K562 (cell line): ENCODE measurements at regions not wholly inside any gene's neighbourhood (a gene's known extent, or its start where the extent isn't known, plus 50 kb on each side); places are given as distances from the start of the nearest gene placed in this dataset.

ENCODE experiments used
- BRD4 ChIP-seq: fragments of 200-600 bp; sonication (generic); IDR thresholded peaks from 2 replicates; pipeline ENCODE4 v1.6.1; 2017; ENCODE audit warnings: inconsistent platforms
- BRD9 ChIP-seq: fragments of 450-650 bp; IDR thresholded peaks from 2 replicates; pipeline ENCODE4 v1.6.1; 2018; ENCODE audit warnings: low read depth; ENCODE audit not compliant: partially characterized antibody
- CBFA2T3 ChIP-seq: fragments of 450-650 bp; IDR thresholded peaks from 2 replicates; pipeline ENCODE4 v1.6.1; 2017
- CBX1 ChIP-seq: sonication (generic); IDR thresholded peaks from 2 replicates; pipeline ENCODE4 v1.6.1; 2016; ENCODE audit warnings: antibody characterized with exemption, low read depth, mild to moderate bottlenecking
- EGR1 ChIP-seq: fragments of 450-650 bp; conservative IDR thresholded peaks from 2 replicates; pipeline ENCODE4 v1.6.1; 2017; ENCODE audit warnings: mild to moderate bottlenecking
- GABPA ChIP-seq: fragments of 200-800 bp; sonication (Bioruptor generic); conservative IDR thresholded peaks from 2 replicates; pipeline ENCODE4 v1.6.1; 2016; ENCODE audit warnings: low read depth, missing genetic modification characterization, missing compliant biosample characterization
- MTA1 ChIP-seq: fragments of 450-650 bp; IDR thresholded peaks from 2 replicates; pipeline ENCODE4 v1.6.1; 2017; ENCODE audit warnings: borderline replicate concordance
- NR2C2 ChIP-seq, 2 experiments: fragments of 200-800 bp in 1 of 2; sonication (Bioruptor generic) in 1 of 2; sonication (generic) in 1 of 2; formaldehyde crosslinking in 1 of 2; IDR thresholded peaks; 2 replicates each; pipeline versions ENCODE4 v1.6.1 to v1.8.0; 2016 to 2022; ENCODE audit warnings: mild to moderate bottlenecking in 1 of 2, missing compliant biosample characterization in 1 of 2, missing genetic modification characterization in 1 of 2, missing genetic modification reagents in 1 of 2
- PCBP1 ChIP-seq: fragments of 200-400 bp; formaldehyde crosslinking; IDR thresholded peaks from 2 replicates; pipeline ENCODE4 v1.6.1; 2018; ENCODE audit warnings: mild to moderate bottlenecking, low read depth, low read length; ENCODE audit not compliant: poor library complexity, severe bottlenecking
- PHB ChIP-seq: fragments of 250-450 bp; sonication (Bioruptor Pico); IDR thresholded peaks from 2 replicates; pipeline ENCODE4 v1.5.0; 2021
- POLR2G ChIP-seq: fragments of 200-400 bp; formaldehyde crosslinking; IDR thresholded peaks from 2 replicates; pipeline ENCODE4 v1.6.1; 2017; ENCODE audit warnings: low read depth, mild to moderate bottlenecking, antibody characterized with exemption, low read length, moderate library complexity
- RBFOX2 ChIP-seq: fragments of 200-400 bp; formaldehyde crosslinking; IDR thresholded peaks from 2 replicates; pipeline ENCODE4 v1.6.1; 2017; ENCODE audit warnings: low read depth, mild to moderate bottlenecking, low read length, moderate library complexity
- RBM14 ChIP-seq: fragments of 200-400 bp; formaldehyde crosslinking; IDR thresholded peaks from 2 replicates; pipeline ENCODE4 v1.6.1; 2018; ENCODE audit warnings: low read depth, mild to moderate bottlenecking, low read length, moderate library complexity, borderline replicate concordance; ENCODE audit not compliant: insufficient read depth
- SMAD4 ChIP-seq: fragments of 250-450 bp; sonication (Bioruptor Pico); conservative IDR thresholded peaks from 2 replicates; pipeline ENCODE4 v1.8.0; 2021; ENCODE audit warnings: inconsistent platforms, mild to moderate bottlenecking, moderate library complexity
- SMARCA4 ChIP-seq: fragments of 450-650 bp; IDR thresholded peaks from 2 replicates; pipeline ENCODE4 v1.6.1; 2016
- SMARCB1 ChIP-seq: IDR thresholded peaks from 2 replicates; pipeline ENCODE4 v1.6.1; 2011; ENCODE audit warnings: improper control_type of control experiment, low read depth; ENCODE audit not compliant: insufficient read length
- SPI1 ChIP-seq: IDR thresholded peaks from 2 replicates; pipeline ENCODE4 v1.6.1; 2011; ENCODE audit warnings: low read depth, low read length, control low read depth, borderline replicate concordance
- U2AF1 ChIP-seq: fragments of 200-400 bp; formaldehyde crosslinking; optimal IDR thresholded peaks from 2 replicates; pipeline ENCODE3; 2017; ENCODE audit warnings: mild to moderate bottlenecking, low read depth, low read length, moderate library complexity
- YY1 ChIP-seq, 3 experiments: IDR thresholded peaks; 2 replicates each; pipeline ENCODE4 v1.6.1; 2011; ENCODE audit warnings: low read length in 2 of 3, mild to moderate bottlenecking in 2 of 3, moderate library complexity in 2 of 3, borderline replicate concordance in 1 of 3, control low read depth in 1 of 3, low read depth in 1 of 3; ENCODE audit not compliant: insufficient read depth in 3 of 3, insufficient replicate concordance in 2 of 3, control insufficient read depth in 1 of 3, insufficient read length in 1 of 3; ENCODE audit errors: extremely low read depth in 1 of 3
- ZBTB17 ChIP-seq: fragments of 450-650 bp; formaldehyde crosslinking; IDR thresholded peaks from 2 replicates; pipeline ENCODE4 v1.4.0; 2020; ENCODE audit warnings: mild to moderate bottlenecking
- TF ChIP-seq, protein P1 (sequence below): IDR thresholded peaks from 3 replicates; pipeline ENCODE4 v1.6.1; 2011; ENCODE audit warnings: borderline replicate concordance, mild to moderate bottlenecking; ENCODE audit not compliant: insufficient read length, insufficient read depth
- TF ChIP-seq, protein P2 (sequence below), 3 experiments: fragments of 200-800 bp in 1 of 3; fragments of 250-450 bp in 1 of 3; fragments of 450-650 bp in 1 of 3; sonication (Bioruptor Pico) in 1 of 3; sonication (Bioruptor generic) in 1 of 3; formaldehyde crosslinking in 1 of 3; IDR thresholded peaks; 2 replicates each; pipeline versions ENCODE4 v1.6.1 to v1.8.0; 2016 to 2022; ENCODE audit warnings: mild to moderate bottlenecking in 2 of 3, missing genetic modification characterization in 2 of 3, missing compliant biosample characterization in 1 of 3, moderate library complexity in 1 of 3

DNA sequence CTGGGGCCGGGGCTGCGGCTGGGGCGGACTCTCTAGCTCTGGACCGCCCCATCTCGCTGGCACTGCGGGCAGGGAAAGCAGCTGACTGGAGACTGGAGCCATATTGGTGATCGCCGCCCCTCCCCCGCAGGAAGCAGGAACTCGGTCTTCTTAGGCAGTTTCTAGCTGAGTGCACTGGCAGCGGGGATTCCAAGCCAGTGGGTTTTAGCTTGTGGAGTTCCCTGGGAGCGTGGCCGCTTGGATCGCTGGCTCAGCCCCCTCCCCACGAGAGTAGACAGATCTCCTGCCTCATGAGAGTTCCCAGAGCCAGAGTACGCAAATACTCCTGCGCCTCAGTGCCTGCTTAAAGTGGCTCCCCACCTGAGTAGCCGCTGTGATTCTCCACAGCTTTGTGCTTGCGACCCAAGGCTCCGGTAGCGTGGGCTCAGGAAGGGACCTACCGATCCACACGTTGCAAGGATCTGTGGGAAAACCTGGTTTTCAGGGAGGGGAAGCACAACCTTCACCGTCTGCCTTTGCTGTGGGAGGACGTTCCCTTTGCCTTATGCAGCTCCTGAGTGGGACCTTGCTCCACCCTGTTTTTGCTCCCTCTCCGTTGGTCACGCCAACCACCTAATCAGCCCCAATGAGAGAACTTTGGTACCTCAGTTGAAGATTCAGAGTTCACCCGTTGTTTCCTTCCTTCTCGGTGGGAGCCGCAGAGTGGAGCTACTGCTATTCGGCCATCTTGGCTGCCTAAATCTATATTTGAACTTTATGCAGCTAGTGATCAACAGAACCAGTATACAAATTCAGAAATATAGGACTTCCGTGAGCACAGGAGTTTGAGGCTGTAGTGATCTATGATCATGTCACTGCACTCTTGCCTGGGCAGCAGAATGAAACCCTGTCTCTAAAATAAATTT, 803.9 kb upstream of the PCDH10 start (continued):
- TF ChIP-seq RBM14 (no peak), ZBTB17 (CRISPR knock-in tag) (peak; percentile 59; the same call in 1 of the 2 replicates), SMARCB1 (no peak), SPI1 (0 out of 2 replicates have a peak, but pooled peaks have one; percentile 17), CBFA2T3 (no peak), MTA1 (peak; percentile 31; the same call in 1 of the 2 replicates), PHB (CRISPR knock-in tag) (no peak), EGR1 (peak; percentile 20; the same call in 1 of the 2 replicates), U2AF1 (no peak), GABPA (tag) (peak; percentile 58), NR2C2 (CRISPR knock-in tag; IDR thresholded peaks at IDR 0.05) (0 out of 2 replicates have a peak, but pooled peaks have one; percentile 29), NR2C2 (tag; IDR thresholded peaks at IDR 0.05) (no peak), SMAD4 (CRISPR knock-in tag) (0 out of 2 replicates have a peak, but pooled peaks have one; percentile 17), POLR2G (peak; percentile 80), SMARCA4 (no peak), YY1 (IDR thresholded peaks at IDR 0.05; ENCODE audit: borderline replicate concordance in 1 of 3, control insufficient read depth in 1 of 3, extremely low read depth in 1 of 3, insufficient read depth in 3 of 3, insufficient read length in 1 of 3, insufficient replicate concordance in 2 of 3, low read depth in 1 of 3, low read length in 2 of 3) (peak; percentile 63 to 92 (median 76)), CBX1 (peak; percentile 45; the same call in 1 of the 2 replicates), BRD9 (peak; percentile 22), PCBP1 (no peak), BRD4 (peak; percentile 73; the same call in 1 of the 2 replicates), RBFOX2 (peak; percentile 86)
- TF ChIP-seq, protein P1, sequence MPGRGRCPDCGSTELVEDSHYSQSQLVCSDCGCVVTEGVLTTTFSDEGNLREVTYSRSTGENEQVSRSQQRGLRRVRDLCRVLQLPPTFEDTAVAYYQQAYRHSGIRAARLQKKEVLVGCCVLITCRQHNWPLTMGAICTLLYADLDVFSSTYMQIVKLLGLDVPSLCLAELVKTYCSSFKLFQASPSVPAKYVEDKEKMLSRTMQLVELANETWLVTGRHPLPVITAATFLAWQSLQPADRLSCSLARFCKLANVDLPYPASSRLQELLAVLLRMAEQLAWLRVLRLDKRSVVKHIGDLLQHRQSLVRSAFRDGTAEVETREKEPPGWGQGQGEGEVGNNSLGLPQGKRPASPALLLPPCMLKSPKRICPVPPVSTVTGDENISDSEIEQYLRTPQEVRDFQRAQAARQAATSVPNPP, result no peak
- TF ChIP-seq, protein P2, sequence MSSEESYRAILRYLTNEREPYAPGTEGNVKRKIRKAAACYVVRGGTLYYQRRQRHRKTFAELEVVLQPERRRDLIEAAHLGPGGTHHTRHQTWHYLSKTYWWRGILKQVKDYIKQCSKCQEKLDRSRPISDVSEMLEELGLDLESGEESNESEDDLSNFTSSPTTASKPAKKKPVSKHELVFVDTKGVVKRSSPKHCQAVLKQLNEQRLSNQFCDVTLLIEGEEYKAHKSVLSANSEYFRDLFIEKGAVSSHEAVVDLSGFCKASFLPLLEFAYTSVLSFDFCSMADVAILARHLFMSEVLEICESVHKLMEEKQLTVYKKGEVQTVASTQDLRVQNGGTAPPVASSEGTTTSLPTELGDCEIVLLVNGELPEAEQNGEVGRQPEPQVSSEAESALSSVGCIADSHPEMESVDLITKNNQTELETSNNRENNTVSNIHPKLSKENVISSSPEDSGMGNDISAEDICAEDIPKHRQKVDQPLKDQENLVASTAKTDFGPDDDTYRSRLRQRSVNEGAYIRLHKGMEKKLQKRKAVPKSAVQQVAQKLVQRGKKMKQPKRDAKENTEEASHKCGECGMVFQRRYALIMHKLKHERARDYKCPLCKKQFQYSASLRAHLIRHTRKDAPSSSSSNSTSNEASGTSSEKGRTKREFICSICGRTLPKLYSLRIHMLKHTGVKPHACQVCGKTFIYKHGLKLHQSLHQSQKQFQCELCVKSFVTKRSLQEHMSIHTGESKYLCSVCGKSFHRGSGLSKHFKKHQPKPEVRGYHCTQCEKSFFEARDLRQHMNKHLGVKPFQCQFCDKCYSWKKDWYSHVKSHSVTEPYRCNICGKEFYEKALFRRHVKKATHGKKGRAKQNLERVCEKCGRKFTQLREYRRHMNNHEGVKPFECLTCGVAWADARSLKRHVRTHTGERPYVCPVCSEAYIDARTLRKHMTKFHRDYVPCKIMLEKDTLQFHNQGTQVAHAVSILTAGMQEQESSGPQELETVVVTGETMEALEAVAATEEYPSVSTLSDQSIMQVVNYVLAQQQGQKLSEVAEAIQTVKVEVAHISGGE (CRISPR knock-in tag; IDR thresholded peaks at IDR 0.05), result 0 out of 6 replicates have a peak, but pooled peaks of 1 of the 3 experiments have one; percentile 0
